Upper lobe of right lung (tissue), 1 donor: ENCODE measurements at regions not wholly inside any gene's neighbourhood (a gene's known extent, or its start where the extent isn't known, plus 50 kb on each side); places are given as distances from the start of the nearest gene placed in this dataset.

Experiments used
- ATAC-seq: fragments of 200-7000 bp; cut with Tn5 transposase; one replicate; pipeline ENCODE4 v1.9.1; 2020; ENCODE audit warnings: mild to moderate bottlenecking, moderate library complexity
- DNase-seq: peaks from one replicate; pipeline ENCODE4 v3.0.0-alpha.2; 2020
- H3K27ac ChIP-seq: fragments of 200-600 bp; one replicate; pipeline ENCODE4 v1.8.0; 2022
- H3K27me3 ChIP-seq: fragments of 200-600 bp; one replicate; pipeline ENCODE4 v1.8.0; 2022; ENCODE audit warnings: mild to moderate bottlenecking
- H3K36me3 ChIP-seq: fragments of 200-600 bp; one replicate; pipeline ENCODE4 v1.8.0; 2022
- H3K4me1 ChIP-seq: fragments of 200-600 bp; one replicate; pipeline ENCODE4 v1.8.0; 2022
- H3K4me3 ChIP-seq: fragments of 200-600 bp; one replicate; pipeline ENCODE4 v1.8.0; 2022; ENCODE audit warnings: mild to moderate bottlenecking
- H3K9me3 ChIP-seq: fragments of 200-600 bp; one replicate; pipeline ENCODE4 v1.8.0; 2022
- CTCF ChIP-seq: fragments of 200-600 bp; IDR thresholded peaks from one replicate; pipeline ENCODE4 v1.8.0; 2022; ENCODE audit warnings: antibody characterized with exemption
- intact Hi-C: fragments of 100-400 bp; cut with DNase I; formaldehyde crosslinking; loops from one replicate; pipeline ENCODE4 v1.11.0; 2022
- donor health status: DM: no; HTN: yes; CAD: no; lungs with severe emphysema.

GRCh38 chr13:85170372-85170771 lies 628.8 kb downstream of the SLITRK6 start:
- no peak for DNase-seq
- intact Hi-C loops = no loop called here
- Histone ChIP-seq H3K4me1 (no peaks in the 10 kb centered on the region), H3K27me3 (no peaks in the 10 kb centered on the region), H3K36me3 (no peaks in the 10 kb centered on the region), H3K27ac (no peak overlapping the region), H3K4me3 (no peak overlapping the region), H3K9me3 (no peaks in the 10 kb centered on the region)
- no peak for ATAC-seq
- TF ChIP-seq CTCF = no peak

- intact Hi-C loops = no loop called here
- H3K27ac ChIP-seq = no peak overlapping the region
- ATAC-seq (no peak), DNase-seq (no peak)
- no peaks in the 10 kb centered on the region for H3K27me3 ChIP-seq
- H3K9me3 ChIP-seq = no peaks in the 10 kb centered on the region
- no peak overlapping the region for H3K4me3 ChIP-seq
- no peaks in the 10 kb centered on the region for H3K36me3 ChIP-seq
- H3K4me1 ChIP-seq = no peaks in the 10 kb centered on the region
- TF ChIP-seq CTCF = no peak
These were observed 632.3 kb downstream of the SLITRK6 start for GRCh38 chr13:85166891-85167290.

- H3K4me1 ChIP-seq = no peaks in the 10 kb centered on the region
- ATAC-seq = no peak
- TF ChIP-seq CTCF = no peak
- DNase-seq = no peak
- H3K36me3 ChIP-seq = no peaks in the 10 kb centered on the region
- no peaks in the 10 kb centered on the region for H3K27me3 ChIP-seq
- no peak overlapping the region for H3K4me3 ChIP-seq
- intact Hi-C loops = no loop called here
- H3K27ac ChIP-seq = no peak overlapping the region
- no peaks in the 10 kb centered on the region for H3K9me3 ChIP-seq
These were observed 636.2 kb downstream of the SLITRK6 start for GRCh38 chr13:85163063-85163462.

GRCh38 chr13:85148009-85148408 lies 651.2 kb downstream of the SLITRK6 start:
- intact Hi-C loops = no loop called here
- no peak for DNase-seq
- no peaks in the 10 kb centered on the region for H3K27me3 ChIP-seq
- no peaks in the 10 kb centered on the region for H3K4me1 ChIP-seq
- H3K36me3 ChIP-seq = no peaks in the 10 kb centered on the region
- ATAC-seq = no peak
- TF ChIP-seq CTCF = no peak
- no peak overlapping the region for H3K27ac ChIP-seq
- no peak overlapping the region for H3K4me3 ChIP-seq
- no peaks in the 10 kb centered on the region for H3K9me3 ChIP-seq

- Histone ChIP-seq H3K4me1 (no peaks in the 10 kb centered on the region), H3K36me3 (no peaks in the 10 kb centered on the region), H3K4me3 (no peak overlapping the region), H3K27ac (no peak overlapping the region), H3K27me3 (no peaks in the 10 kb centered on the region), H3K9me3 (no peaks in the 10 kb centered on the region)
- no peak for DNase-seq
- no peak for ATAC-seq
- no peak for TF ChIP-seq CTCF
- intact Hi-C loops = no loop called here
These were observed 656.8 kb downstream of the SLITRK6 start for GRCh38 chr13:85142351-85142927.

GRCh38 chr13:85141401-85141800 lies 657.8 kb downstream of the SLITRK6 start:
- intact Hi-C loops = no loop called here
- H3K27ac ChIP-seq = no peak overlapping the region
- no peaks in the 10 kb centered on the region for H3K4me1 ChIP-seq
- H3K4me3 ChIP-seq = no peak overlapping the region
- H3K36me3 ChIP-seq = no peaks in the 10 kb centered on the region
- TF ChIP-seq CTCF = no peak
- DNase-seq (no peak), ATAC-seq (no peak)
- no peaks in the 10 kb centered on the region for H3K9me3 ChIP-seq
- H3K27me3 ChIP-seq = no peaks in the 10 kb centered on the region
